K562 (cell line): ENCODE measurements at regions not wholly inside any gene's neighbourhood (a gene's known extent, or its start where the extent isn't known, plus 50 kb on each side); places are given as distances from the start of the nearest gene placed in this dataset.

ENCODE experiments used
- ATAC-seq: fragments of 200-7000 bp; cut with Tn5 transposase; 3 replicates; pipeline ENCODE4 v1.9.1; 2020; ENCODE audit warnings: moderate library complexity
- BruUV-seq: library from RNA; stranded (reverse); fragments of 400-500 nt; replicated peaks from 2 replicates; lab custom pipeline; 2021; lab: Mats Ljungman, UMichigan
- CTCF ChIA-PET: fragments of 300-600 bp; formaldehyde crosslinking; extraction: SDS; loops from one replicate; lab custom pipeline; 2021; ENCODE audit warnings: low intra/inter-chr PET ratio; lab: Yijun Ruan, JAX
- POLR2A ChIA-PET: fragments of 300-600, 350-650 bp; sonication (Branson Sonifier 250); formaldehyde crosslinking; extraction: SDS; loops from one replicate; lab custom pipeline; 2021; ENCODE audit warnings: antibody characterized with exemption, inconsistent platforms; lab: Yijun Ruan, JAX
- DNase-seq, 4 experiments: peaks; one replicate each; pipeline versions ENCODE4 v3.0.0 to v3.0.0-alpha.2; 2011 to 2018; ENCODE audit warnings: low spot score in 3 of 4, mixed read lengths in 3 of 4; ENCODE audit errors: extremely low read depth in 1 of 4
- FAIRE-seq: peaks from 2 replicates; lab custom pipeline; 2011; peaks lifted over from hg19 to GRCh38; lab: Jason Lieb, UNC
- H2AFZ ChIP-seq: 2 replicates; pipeline ENCODE4 v1.6.0; 2011; ENCODE audit warnings: low read depth, low read length, control low read depth, inconsistent platforms
- H3K27ac ChIP-seq: fragments of 200-600 bp; 3 replicates; pipeline ENCODE4 v1.8.0; 2011; ENCODE audit warnings: low read depth, mild to moderate bottlenecking, control low read depth, inconsistent platforms, low read length, moderate library complexity, mixed read lengths; ENCODE audit errors: extremely low read depth
- H3K27me3 ChIP-seq, 2 experiments: fragments of 300-600 bp in 1 of 2; 2 replicates in 1 of 2; 3 replicates in 1 of 2; pipeline versions ENCODE4 v1.6.0 to v1.8.0; 2011; ENCODE audit warnings: inconsistent platforms in 2 of 2, low read length in 2 of 2, mild to moderate bottlenecking in 1 of 2, mixed read lengths in 1 of 2, moderate library complexity in 1 of 2; ENCODE audit not compliant: control insufficient read depth in 2 of 2, insufficient read depth in 2 of 2
- H3K36me3 ChIP-seq: fragments of 300-600 bp; 3 replicates; pipeline ENCODE4 v1.8.0; 2011; ENCODE audit warnings: mild to moderate bottlenecking, low read length, inconsistent platforms; ENCODE audit not compliant: control insufficient read depth, insufficient read depth
- H3K4me1 ChIP-seq, 2 experiments: fragments of 200-600 bp in 1 of 2; replicated peaks in 1 of 2; 2 replicates in 1 of 2; 3 replicates in 1 of 2; pipeline versions ENCODE4 v1.5.1 to v1.8.0; 2011; ENCODE audit warnings: inconsistent platforms in 2 of 2, low read length in 2 of 2, mild to moderate bottlenecking in 1 of 2, mixed read lengths in 1 of 2, moderate library complexity in 1 of 2; ENCODE audit not compliant: control insufficient read depth in 2 of 2, insufficient read depth in 2 of 2
- H3K4me2 ChIP-seq: 2 replicates; pipeline ENCODE4 v1.6.1; 2011; ENCODE audit warnings: low read length, control low read depth, inconsistent platforms, mixed read lengths; ENCODE audit not compliant: insufficient read depth
- H3K4me3 ChIP-seq: fragments of 200-600 bp; sonication (generic), shearing (Covaris generic); 2 replicates; pipeline ENCODE4 v1.5.1; 2016; ENCODE audit warnings: control low read depth, inconsistent platforms
- H3K79me2 ChIP-seq: fragments of 200-600 bp; 3 replicates; pipeline ENCODE4 v1.8.0; 2011; ENCODE audit warnings: low read length, inconsistent platforms; ENCODE audit not compliant: control insufficient read depth, insufficient read depth
- H3K9ac ChIP-seq, 2 experiments: 2 replicates each; pipeline versions ENCODE4 v1.6.0 to v1.6.1; 2011; ENCODE audit warnings: low read depth in 2 of 2, low read length in 2 of 2, control low read depth in 1 of 2, inconsistent platforms in 1 of 2, mild to moderate bottlenecking in 1 of 2, mixed read lengths in 1 of 2; ENCODE audit not compliant: insufficient read depth in 1 of 2
- H3K9me1 ChIP-seq: one replicate; pipeline ENCODE4 v1.6.0; 2011; ENCODE audit warnings: inconsistent platforms, mild to moderate bottlenecking, low read length, moderate library complexity; ENCODE audit not compliant: control insufficient read depth, insufficient read depth
- H3K9me3 ChIP-seq: replicated peaks from 2 replicates; pipeline ENCODE4 v1.5.1; 2011; ENCODE audit warnings: low read depth, low read length, inconsistent platforms; ENCODE audit not compliant: control insufficient read depth, insufficient read depth
- H4K20me1 ChIP-seq: replicated peaks from 2 replicates; pipeline ENCODE4 v1.6.1; 2011; ENCODE audit warnings: low read length, inconsistent platforms, mixed read lengths; ENCODE audit not compliant: control insufficient read depth, insufficient read depth
- FOXJ2 ChIP-seq: fragments of 200-800 bp; sonication (Bioruptor generic); IDR thresholded peaks from 2 replicates; pipeline ENCODE4 v1.6.1; 2016; ENCODE audit warnings: missing genetic modification characterization, missing compliant biosample characterization
- HIVEP1 ChIP-seq: fragments of 250-450 bp; sonication (Bioruptor Pico); IDR thresholded peaks from 2 replicates; pipeline ENCODE4 v1.4.0; 2020; ENCODE audit warnings: mild to moderate bottlenecking
- HMGN3 ChIP-seq: IDR thresholded peaks from 2 replicates; pipeline ENCODE4 v1.6.1; 2011; ENCODE audit warnings: borderline replicate concordance, low read depth, mild to moderate bottlenecking, mixed read lengths, low read length; ENCODE audit not compliant: insufficient read length; ENCODE audit errors: extremely low read depth
- PHF8 ChIP-seq: fragments of 200-600 bp; sonication (generic); IDR thresholded peaks from 2 replicates; pipeline ENCODE4 v1.6.1; 2012; ENCODE audit warnings: mixed run types, mild to moderate bottlenecking, inconsistent platforms, low read length, moderate library complexity, borderline replicate concordance
- RERE ChIP-seq: sonication (generic); formaldehyde crosslinking; IDR thresholded peaks from 2 replicates; pipeline ENCODE4 v1.8.0; 2023; ENCODE audit warnings: missing genetic modification reagents, mild to moderate bottlenecking, borderline replicate concordance
- XRCC4 ChIP-seq: IDR thresholded peaks from one replicate; pipeline ENCODE4 v1.6.1; 2011; ENCODE audit not compliant: insufficient read depth, insufficient read length; ENCODE audit errors: extremely low read depth
- ZNF431 ChIP-seq: sonication (generic); formaldehyde crosslinking; IDR thresholded peaks from 2 replicates; pipeline ENCODE4 v1.8.0; 2022; ENCODE audit warnings: mild to moderate bottlenecking, missing genetic modification reagents
- WGBS: fragments of 100-300 bp; shearing (Covaris generic); methylation state at CpG from one replicate; pipeline ENCODE4 v1.1.6; 2016; ENCODE audit warnings: low coverage, mixed read lengths; ENCODE audit not compliant: insufficient coverage; ENCODE audit errors: missing lambda C conversion rate; 5-methylcytosine and 5-hydroxymethylcytosine counted together
- in situ Hi-C: fragments of 300-500 bp; cut with MboI; formaldehyde crosslinking; loops from 4 replicates; pipeline ENCODE4 v1.15.0; 2018; ENCODE audit warnings: inconsistent platforms, mixed read lengths
- intact Hi-C: fragments of 100-400 bp; cut with micrococcal nuclease; formaldehyde crosslinking; loops from 2 replicates; pipeline ENCODE4 v1.14.2; 2022

GRCh38 chr2:15777795-15778371 lies 162.5 kb upstream of the MYCN start:
- ATAC-seq (no peak), FAIRE-seq (no peak), DNase-seq (no peak)
- ChIA-PET CTCF (interaction anchor here (0.5 kb wide), 1 partner anchor 87 kb away, joined by 3 read pairs; no protein-coding TSS in a partner anchor), POLR2A (no interaction called here)
- H3K4me2 ChIP-seq: no peak overlapping the region
- H4K20me1 ChIP-seq: no peaks in the 10 kb centered on the region; the same call in none of the 2 replicates
- no peaks in the 10 kb centered on the region for H3K9me1 ChIP-seq
- H3K79me2 ChIP-seq: no peaks in the 10 kb centered on the region
- no peak for TF ChIP-seq FOXJ2 (tag)
- TF ChIP-seq HIVEP1: no peak
- no peaks in the 10 kb centered on the region for H3K36me3 ChIP-seq
- no peak overlapping the region for H3K4me3 ChIP-seq
- H3K27me3 ChIP-seq: peaks cover 0 to 32% of the 10 kb centered on the region in 2 experiments; a peak in 4 of 5 replicates
- WGBS: 0% methylated on average over 6 of the region's 6 CpGs
- intact Hi-C loops (no loop called here), in situ Hi-C loops (no loop called here)
- H3K9me3 ChIP-seq: no peaks in the 10 kb centered on the region
- no TSS peak for BruUV-seq
- H3K27ac ChIP-seq: no peak overlapping the region
- no peak overlapping the region for H2AFZ ChIP-seq
- H3K4me1 ChIP-seq: peaks cover 0 to 3% of the 10 kb centered on the region in 2 experiments; a peak in 1 of 5 replicates
- no peak overlapping the region for H3K9ac ChIP-seq

GRCh38 chr2:15778529-15779219 lies 161.7 kb upstream of the MYCN start:
- no peaks in the 10 kb centered on the region for H3K9me3 ChIP-seq
- 0% methylated on average over 7 of the region's 7 CpGs for WGBS
- no peaks in the 10 kb centered on the region; the same call in none of the 2 replicates for H4K20me1 ChIP-seq
- H3K36me3 ChIP-seq: no peaks in the 10 kb centered on the region
- intact Hi-C loops: no loop called here
- in situ Hi-C loops: no loop called here
- H3K4me1 ChIP-seq: peaks cover 0 to 3% of the 10 kb centered on the region in 2 experiments; a peak in 1 of 5 replicates
- H3K9me1 ChIP-seq: no peaks in the 10 kb centered on the region
- peaks cover 5 to 37% of the 10 kb centered on the region in 2 experiments for H3K27me3 ChIP-seq
- no peaks in the 10 kb centered on the region for H3K79me2 ChIP-seq
- DNase-seq (no peak), FAIRE-seq (no peak), ATAC-seq (no peak)
- CTCF ChIA-PET: no interaction called here
- H3K9ac ChIP-seq: no peak overlapping the region
- POLR2A ChIA-PET: interaction anchor here (1.3 kb wide), 1 partner anchor 15 kb away, joined by 4 read pairs; no protein-coding TSS in a partner anchor
- H3K27ac ChIP-seq: no peak overlapping the region
- H3K4me2 ChIP-seq: no peak overlapping the region
- no peak overlapping the region for H2AFZ ChIP-seq
- no peak overlapping the region for H3K4me3 ChIP-seq
- no TSS peak for BruUV-seq
- TF ChIP-seq HMGN3: no peak
- TF ChIP-seq RERE (CRISPR knock-in tag): no peak
- no peak for TF ChIP-seq XRCC4
- no peak for TF ChIP-seq PHF8
- TF ChIP-seq ZNF431 (CRISPR knock-in tag): no peak
